Activated naive CD8-positive, alpha-beta T cell treated with anti-CD3 and anti-CD28 coated beads, Interleukin-2, amount 50 U/mL, for 16 hours (primary cell): ENCODE measurements at regions not wholly inside any gene's neighbourhood (a gene's known extent, or its start where the extent isn't known, plus 50 kb on each side); places are given as distances from the start of the nearest gene placed in this dataset.
"Not testable (repeated sequence)": the region's sequence is repeated elsewhere in the genome, so short reads cannot be mapped to it uniquely, and the experiment has no call there.

Experiments used
- DNase-seq: peaks from one replicate; pipeline ENCODE4 v3.0.0-alpha.2; 2020; ENCODE audit warnings: low read depth, low spot score

- DNase-seq: no peak
Observed at GRCh38 chr11:127966821-127967220, 620.5 kb downstream of the ETS1 start.

GRCh38 chr11:127965939-127966668, 621.3 kb downstream of the ETS1 start:
- DNase-seq: no peak

DNA sequence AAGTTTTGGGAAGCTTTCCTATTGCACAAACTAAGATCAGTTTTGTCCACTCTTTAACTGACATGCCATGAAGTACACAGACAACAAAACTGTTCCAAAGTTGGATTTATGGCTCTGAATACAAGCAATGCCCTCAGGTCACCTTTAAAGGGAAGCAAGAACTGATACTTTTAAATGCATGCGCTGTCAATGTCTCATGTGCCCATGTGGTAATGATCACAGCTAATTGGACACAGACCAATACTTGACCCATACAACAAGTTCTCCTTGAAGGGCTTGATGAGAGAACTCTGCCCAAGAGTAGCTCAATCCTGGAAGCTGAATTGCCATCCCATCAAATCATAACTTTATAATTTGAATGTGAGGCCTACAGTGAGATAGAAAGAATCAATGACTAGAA, 624.9 kb downstream of the ETS1 start:
- no peak for DNase-seq

GRCh38 chr11:127950162-127950561, 637.2 kb downstream of the ETS1 start:
- DNase-seq: no peak

GRCh38 chr11:127943763-127944162, 643.6 kb downstream of the ETS1 start:
- no peak for DNase-seq

DNA sequence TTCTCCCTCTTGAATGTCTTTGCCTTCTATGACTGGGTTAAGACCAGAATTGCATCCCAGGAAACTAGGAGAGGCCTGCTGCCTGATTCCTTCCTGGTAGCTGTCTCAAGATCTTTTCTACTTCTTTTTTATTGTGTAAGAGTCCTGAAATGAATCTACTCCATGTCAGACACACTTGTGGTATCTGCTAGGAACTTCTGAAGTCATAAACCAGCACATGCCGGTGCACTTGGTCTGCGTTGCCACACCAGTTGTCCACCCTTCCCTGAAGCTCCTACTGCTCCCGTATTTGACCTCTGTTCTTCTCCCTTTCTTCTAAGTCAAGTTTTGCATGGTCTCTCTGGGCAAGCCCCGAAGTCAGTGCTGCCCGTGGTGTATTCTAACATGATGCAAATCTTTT, 644.2 kb downstream of the ETS1 start:
- DNase-seq: no peak

DNA sequence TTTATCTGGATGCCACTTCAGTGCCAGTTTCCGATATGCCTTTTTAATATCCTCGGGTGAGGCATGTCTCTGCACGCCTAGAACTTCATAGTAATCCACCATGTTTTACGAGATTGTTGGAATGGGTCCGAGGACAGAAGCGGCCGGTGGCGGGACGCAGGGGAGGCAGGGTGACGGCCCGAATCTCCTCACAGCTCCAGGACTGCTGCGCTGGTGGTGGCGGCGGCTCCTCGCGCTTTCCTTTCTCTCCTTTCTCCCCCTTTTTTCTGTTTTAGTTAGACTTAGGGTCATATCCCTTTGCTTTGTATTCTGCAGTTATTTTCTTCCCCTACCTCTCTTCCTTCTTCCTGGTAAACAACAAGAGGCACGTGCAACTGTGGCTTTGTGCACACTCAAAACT, 645.8 kb downstream of the ETS1 start:
- DNase-seq: not testable (repeated sequence)

DNA sequence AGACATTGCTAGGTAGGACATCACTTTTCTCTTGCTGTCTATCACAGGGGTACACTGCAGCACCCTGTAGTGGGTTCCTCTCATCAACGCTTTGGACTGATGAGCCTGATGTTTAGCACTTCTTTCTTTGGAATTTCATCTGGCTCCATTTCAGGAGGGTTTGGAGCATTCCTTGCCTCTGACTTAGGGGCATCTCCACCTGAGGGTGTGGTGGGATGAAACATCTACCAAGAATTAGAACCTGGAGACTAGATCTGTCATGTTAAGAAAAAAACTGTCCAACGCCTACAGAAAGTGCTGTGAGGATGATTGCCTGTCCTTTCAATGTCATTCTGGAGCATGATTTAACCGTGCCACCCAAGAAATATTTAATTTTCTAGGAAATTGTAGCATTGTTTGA, 648.4 kb downstream of the ETS1 start:
- DNase-seq: no peak

DNA sequence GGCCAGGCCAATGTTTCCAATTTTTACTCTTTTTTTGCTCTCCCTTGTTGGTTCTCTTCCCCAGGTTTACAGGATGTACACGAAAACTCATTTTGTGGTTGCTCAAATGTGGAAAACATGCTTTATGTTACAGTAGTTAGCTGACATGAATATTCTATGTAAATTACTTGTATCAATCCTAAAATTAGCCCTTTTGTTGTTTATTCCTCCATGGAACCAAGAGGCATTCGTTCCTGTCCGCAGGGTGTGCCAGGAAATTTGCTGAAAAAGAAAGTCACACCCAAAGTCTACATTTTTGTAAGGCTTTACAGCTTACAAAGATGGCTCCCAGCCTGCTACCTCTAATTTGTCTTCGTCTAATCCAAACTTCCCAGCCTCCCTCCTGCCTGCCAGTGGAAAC, 652.3 kb downstream of the ETS1 start:
- no peak for DNase-seq

DNA sequence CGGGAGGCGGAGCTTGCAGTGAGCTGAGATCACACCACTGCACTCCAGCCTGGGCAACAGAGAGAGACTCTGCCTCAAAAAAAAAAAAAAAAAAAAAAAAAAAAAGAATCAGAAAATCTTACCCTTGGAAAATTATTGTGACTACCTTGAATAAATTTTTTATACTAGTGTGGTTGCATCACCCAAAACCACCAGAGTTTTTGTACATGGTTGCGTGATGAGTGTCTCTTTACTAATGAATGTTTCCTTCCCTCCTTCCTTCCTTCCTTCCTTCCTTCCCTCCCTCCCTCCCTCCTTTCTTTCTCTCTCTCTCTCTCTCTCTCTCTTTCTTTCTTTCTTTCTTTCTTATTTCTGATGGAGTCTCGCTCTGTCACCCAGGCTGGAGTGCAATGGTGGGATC, 653.4 kb downstream of the ETS1 start:
- DNase-seq: not testable (repeated sequence)

GRCh38 chr11:127931803-127932202, 655.6 kb downstream of the ETS1 start:
- DNase-seq: no peak

DNA sequence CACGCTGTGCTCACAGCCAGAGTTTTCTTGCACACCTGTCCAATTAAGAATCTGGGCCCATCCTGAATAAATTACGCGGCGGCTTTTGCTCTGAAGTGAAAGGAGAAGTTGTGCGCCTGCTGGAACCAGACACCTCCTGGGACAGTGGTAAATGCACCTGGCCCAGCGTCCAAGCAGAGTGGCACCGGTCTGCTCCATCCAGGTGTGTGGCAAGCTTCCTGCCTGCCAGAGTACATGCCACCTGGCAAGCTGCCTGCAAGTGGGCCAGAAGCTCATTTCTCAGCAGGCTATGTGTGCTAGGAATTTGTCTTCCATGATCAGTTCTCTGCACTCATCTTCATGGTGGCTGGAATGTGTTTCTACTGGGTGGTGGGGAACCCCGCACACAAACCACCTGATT, 660.6 kb downstream of the ETS1 start:
- DNase-seq: no peak

DNA sequence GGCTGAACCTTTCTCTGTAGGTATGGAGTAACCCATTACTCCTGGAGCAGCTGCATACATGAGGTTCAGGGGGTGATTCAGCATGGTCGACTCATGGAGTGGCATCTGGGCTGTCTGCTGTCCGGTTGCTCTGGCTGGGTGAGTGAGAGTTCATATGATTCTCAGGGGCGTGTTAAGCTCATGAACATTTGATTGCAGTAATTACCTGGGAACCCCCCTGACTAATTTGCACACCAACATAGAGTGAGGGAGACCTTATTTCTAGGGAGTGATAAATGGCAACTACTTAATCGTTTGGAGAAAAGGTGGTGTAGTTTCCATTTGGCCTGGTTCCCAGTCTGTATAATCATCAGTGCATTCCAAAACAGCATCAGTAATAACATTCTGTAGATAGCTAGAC, 661.9 kb downstream of the ETS1 start:
- DNase-seq: no peak

GRCh38 chr11:127919206-127920000, 668.0 kb downstream of the ETS1 start:
- DNase-seq: no peak

- no peak for DNase-seq
Observed at GRCh38 chr11:127902382-127902781, 685.0 kb downstream of the ETS1 start.

GRCh38 chr11:127898422-127899365, 688.7 kb downstream of the ETS1 start:
- DNase-seq: no peak

- DNase-seq: no peak
Observed at GRCh38 chr11:127895776-127896175, 691.6 kb downstream of the ETS1 start.

GRCh38 chr11:127894316-127894715, 693.0 kb downstream of the ETS1 start:
- DNase-seq: no peak

DNA sequence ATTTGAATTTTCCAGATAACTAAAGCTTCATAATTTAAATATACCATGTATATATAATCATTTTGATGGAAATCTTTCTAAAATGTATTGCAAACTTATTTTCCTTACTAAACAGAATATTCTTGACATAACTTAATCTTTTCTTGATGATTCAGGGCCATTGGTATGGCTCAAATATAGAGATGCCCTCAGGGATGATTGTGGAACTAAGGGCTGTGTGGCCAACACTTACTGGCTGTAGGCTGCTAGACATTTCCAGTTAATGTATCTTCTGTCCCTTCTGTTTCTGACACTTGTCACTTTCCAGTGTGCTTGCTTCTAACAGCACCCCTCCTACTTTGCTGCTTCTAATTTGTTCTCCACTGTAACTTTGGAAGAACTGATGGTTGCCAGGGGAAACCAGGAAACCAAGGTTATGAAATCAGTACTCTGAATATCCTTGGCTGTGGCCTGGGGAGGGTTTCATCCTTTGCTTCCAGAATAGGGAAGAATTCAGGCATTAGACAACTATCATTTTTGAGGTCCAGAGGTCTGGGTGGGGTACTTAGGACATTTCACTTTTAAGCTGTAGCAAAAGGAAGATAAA, 697.2 kb downstream of the ETS1 start:
- no peak for DNase-seq

DNA sequence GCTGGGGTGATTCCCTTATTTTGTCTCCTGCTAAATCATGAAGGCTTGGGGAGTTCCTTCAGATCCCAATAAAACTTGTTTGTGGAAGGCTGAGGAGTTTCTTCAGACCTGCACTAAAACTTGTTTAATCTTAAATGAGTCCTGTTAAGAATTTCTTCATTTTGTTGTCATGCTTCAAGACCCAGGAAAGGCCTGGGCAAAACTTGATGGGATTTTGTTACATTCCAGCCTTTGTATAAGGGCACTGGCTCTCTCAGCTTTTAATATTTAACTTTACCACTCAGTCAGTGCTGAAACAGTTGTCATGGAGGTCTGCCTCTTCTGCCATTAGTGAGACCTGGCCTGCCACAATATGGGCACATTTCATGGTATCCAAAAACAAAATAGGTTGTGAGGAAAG, 699.0 kb downstream of the ETS1 start:
- DNase-seq: no peak

DNA sequence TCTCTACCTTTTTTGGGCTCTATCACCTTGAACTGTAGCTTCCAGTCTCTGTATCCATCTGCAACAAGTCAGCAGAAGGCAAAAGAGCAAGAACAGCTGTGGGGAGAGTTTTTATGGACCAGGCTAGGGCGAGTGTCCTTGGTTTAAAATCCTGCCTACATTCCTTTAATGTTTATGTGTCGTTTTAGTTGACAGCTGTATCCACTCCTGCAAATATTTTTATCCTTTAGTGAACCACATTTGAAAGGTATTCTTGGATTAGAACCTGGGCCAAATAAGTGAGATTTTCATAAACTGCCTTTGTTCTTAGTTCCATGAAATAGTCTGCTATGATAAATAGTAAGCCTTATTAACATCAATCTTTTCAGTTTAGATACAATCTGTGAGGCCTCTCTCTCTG, 712.2 kb downstream of the ETS1 start:
- DNase-seq: no peak

DNA sequence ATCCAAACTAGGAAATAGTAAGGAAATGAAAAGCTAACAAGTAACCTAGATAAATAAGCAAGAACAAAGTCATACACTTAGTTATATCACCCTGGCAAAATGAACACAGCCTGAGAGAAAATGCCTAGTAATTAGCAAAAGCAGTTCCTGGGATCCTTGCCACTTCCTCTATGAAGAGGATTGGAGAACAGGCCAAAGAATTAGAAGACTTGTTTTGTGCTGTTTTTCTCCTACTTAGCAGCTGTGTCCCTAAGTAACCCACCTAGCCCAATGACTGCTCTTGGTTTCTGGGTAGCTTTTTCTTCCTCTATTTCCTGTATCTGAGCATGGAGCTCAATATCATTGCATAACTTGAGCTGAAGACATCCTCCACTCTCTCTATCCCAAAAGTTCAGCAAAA, 713.9 kb downstream of the ETS1 start:
- DNase-seq: no peak
